ENCODE measurements at regions not wholly inside any gene's neighbourhood (a gene's known extent, or its start where the extent isn't known, plus 50 kb on each side); places are given as distances from the start of the nearest gene placed in this dataset.

DNA sequence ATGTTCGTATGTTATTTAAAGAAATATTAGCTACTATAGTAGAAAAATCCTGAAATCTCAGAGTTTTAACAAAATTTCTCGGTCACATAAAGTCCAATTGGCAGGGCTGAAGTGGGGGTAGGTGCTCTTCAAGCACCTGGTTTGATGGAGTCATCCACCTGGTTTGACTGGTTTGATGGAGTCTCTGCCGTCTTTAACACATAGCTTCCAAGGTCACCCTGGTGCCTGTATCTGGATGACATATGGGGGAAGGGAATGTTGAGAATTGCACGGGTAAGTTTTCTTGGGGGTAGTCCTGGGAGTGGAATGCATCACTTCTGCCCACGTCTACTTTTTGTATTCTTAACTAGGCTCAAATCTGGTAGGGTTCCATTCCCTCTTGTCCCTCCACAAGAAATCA is 351.2 kb downstream of the SH3GL2 start:
- DNase-seq (ENCODE audit: low spot score in 2 of 2), result no peak
- WGBS, 2 donors, result 51 to 61% methylated on average over 5 of the region's 5 CpGs
- TF ChIP-seq, protein P1, sequence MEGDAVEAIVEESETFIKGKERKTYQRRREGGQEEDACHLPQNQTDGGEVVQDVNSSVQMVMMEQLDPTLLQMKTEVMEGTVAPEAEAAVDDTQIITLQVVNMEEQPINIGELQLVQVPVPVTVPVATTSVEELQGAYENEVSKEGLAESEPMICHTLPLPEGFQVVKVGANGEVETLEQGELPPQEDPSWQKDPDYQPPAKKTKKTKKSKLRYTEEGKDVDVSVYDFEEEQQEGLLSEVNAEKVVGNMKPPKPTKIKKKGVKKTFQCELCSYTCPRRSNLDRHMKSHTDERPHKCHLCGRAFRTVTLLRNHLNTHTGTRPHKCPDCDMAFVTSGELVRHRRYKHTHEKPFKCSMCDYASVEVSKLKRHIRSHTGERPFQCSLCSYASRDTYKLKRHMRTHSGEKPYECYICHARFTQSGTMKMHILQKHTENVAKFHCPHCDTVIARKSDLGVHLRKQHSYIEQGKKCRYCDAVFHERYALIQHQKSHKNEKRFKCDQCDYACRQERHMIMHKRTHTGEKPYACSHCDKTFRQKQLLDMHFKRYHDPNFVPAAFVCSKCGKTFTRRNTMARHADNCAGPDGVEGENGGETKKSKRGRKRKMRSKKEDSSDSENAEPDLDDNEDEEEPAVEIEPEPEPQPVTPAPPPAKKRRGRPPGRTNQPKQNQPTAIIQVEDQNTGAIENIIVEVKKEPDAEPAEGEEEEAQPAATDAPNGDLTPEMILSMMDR (IDR thresholded peaks at IDR 0.05), result no peak
- no peak for TF ChIP-seq POLR2A (IDR thresholded peaks at IDR 0.05)
- intact Hi-C loops (cut with DNase I; ENCODE audit: low total_unique reads), result no loop called here
- H3K4me3 ChIP-seq (ENCODE audit: low read depth, poor library complexity, severe bottlenecking), result no peak overlapping the region

DNA sequence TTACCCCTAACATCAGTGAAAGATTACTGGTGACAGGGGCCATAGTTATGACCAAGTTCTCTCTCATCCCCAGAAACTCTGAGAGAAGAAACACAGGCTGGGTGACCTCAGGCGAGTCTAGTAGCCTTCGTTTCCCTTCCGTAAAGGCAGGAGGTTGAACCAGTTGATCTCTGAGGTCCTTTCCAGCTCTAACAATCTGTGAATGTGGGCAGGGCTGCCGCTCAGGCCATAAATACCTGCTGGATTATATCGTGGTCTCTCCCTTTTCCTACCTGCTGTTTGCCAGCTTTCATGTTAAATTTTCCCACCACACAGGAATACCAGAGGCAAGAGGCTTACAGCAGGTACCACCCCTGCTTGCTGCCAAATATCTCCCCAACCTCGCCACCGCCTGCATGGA is 357.5 kb downstream of the SH3GL2 start:
- intact Hi-C loops (cut with DNase I; ENCODE audit: low total_unique reads), result no loop called here
- no peak for DNase-seq (ENCODE audit: low spot score in 2 of 2)
- TF ChIP-seq POLR2A (IDR thresholded peaks at IDR 0.05), result no peak
- TF ChIP-seq, protein P1 (IDR thresholded peaks at IDR 0.05), result no peak
- no peak overlapping the region for H3K4me3 ChIP-seq (ENCODE audit: low read depth, poor library complexity, severe bottlenecking)
- WGBS, 2 donors, result 66 to 72% methylated on average over 7 of the region's 7 CpGs

DNA sequence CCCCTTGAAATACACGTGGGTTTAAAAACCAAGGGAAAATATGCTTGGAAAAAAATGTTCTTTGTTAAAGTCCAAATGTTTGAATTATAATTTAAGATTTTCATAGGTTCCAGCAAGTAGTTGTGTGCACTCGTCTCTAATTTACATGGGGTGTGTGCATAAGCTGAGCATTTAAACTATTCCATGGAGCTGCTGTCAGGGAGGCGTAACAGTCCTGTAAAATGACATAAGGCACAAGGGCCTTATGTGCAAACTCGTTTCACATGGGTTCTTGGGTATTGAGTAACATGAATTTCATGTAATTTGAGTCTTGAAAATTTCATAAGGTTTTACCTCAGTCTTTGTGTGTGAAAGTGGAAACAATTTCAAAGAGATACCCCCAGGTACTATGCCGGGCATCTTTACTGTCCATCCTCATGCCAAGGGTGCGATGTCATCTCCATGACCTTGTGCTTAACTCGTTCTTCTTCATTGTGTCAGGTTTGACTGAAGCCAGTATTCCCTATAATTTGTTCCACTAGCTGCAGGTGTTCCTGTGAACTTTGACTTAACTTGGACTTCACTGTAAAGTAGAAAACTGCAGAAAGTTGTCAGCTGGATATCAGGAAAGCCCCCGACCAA is 359.3 kb downstream of the SH3GL2 start:
- WGBS, 2 donors, result 64% methylated on average over 8 of the region's 8 CpGs
- intact Hi-C loops (cut with DNase I; ENCODE audit: low total_unique reads), result no loop called here
- TF ChIP-seq POLR2A (IDR thresholded peaks at IDR 0.05), result no peak
- TF ChIP-seq, protein P1 (IDR thresholded peaks at IDR 0.05), result no peak
- DNase-seq (ENCODE audit: low spot score in 2 of 2), result no peak
- H3K4me3 ChIP-seq (ENCODE audit: low read depth, poor library complexity, severe bottlenecking), result no peak overlapping the region

DNA sequence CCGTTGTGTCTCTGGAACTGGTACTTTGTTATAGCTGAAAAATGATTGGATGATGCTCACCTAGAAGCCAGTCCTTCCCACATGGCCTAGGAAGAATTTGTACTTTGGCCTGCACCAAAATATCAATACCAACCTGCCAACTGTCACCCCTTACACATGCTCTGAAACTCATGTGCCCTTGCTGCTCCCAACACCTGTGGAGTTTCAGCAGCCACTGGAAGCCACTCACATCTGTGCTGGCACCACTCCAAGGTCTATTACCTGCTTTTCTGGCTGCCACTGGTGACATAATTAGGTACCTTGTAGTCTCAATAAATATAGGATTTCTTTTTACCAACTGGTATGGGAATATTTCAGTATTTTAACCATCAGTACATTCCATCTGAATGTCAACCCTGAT is 363.6 kb downstream of the SH3GL2 start:
- TF ChIP-seq, protein P1 (IDR thresholded peaks at IDR 0.05), result no peak
- TF ChIP-seq POLR2A (IDR thresholded peaks at IDR 0.05), result no peak
- H3K4me3 ChIP-seq (ENCODE audit: low read depth, poor library complexity, severe bottlenecking), result no peak overlapping the region
- no peak for DNase-seq (ENCODE audit: low spot score in 2 of 2)
- WGBS, 2 donors, result 83% methylated on average over 1 of the region's 1 CpG
- intact Hi-C loops (cut with DNase I; ENCODE audit: low total_unique reads), result no loop called here

DNA sequence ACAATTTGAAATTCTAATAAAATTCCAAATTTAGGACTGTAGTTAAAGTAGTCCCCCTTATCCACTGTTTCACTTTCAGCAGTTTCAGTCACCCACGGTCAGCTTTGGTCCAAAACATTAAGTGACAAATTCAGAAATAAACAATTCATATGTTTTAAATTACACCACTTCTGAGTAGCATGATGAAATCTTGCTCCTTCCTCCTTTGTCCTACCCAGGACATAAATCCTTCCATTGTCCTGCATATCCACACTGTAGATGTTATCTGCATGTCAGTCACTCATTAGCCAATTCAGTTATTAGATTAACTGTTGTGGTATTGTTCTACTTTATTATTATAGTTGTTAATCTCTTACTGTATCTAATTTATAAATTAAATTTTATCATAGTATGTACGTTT is 376.5 kb downstream of the SH3GL2 start:
- no peak overlapping the region for H3K4me3 ChIP-seq (ENCODE audit: low read depth, poor library complexity, severe bottlenecking)
- WGBS, 2 donors, result 58 to 65% methylated on average over 2 of the region's 2 CpGs

More for the DNA sequence above, 376.5 kb downstream of the SH3GL2 start:
- TF ChIP-seq POLR2A (IDR thresholded peaks at IDR 0.05), result no peak
- TF ChIP-seq, protein P1 (IDR thresholded peaks at IDR 0.05), result no peak
- intact Hi-C loops (cut with DNase I; ENCODE audit: low total_unique reads), result no loop called here
- no peak for DNase-seq (ENCODE audit: low spot score in 2 of 2)
